ENCODE measurements at regions not wholly inside any gene's neighbourhood (a gene's known extent, or its start where the extent isn't known, plus 50 kb on each side); places are given as distances from the start of the nearest gene placed in this dataset.
A peak's percentile ranks its signal among the peaks of the same experiment; 100 is the strongest.

- POLR2A ChIA-PET = no interaction called here
- no peak overlapping the region for H3K4me3 ChIP-seq (ENCODE audit: low read depth, low read length)
- H3K4me1 ChIP-seq = peaks cover 46% of the 10 kb centered on the region
- H3K9me3 Mint-ChIP-seq (ENCODE audit: unreplicated experiment) = no peaks in the 10 kb centered on the region
- no peaks in the 10 kb centered on the region for H3K27me3 Mint-ChIP-seq (ENCODE audit: insufficient read depth, unreplicated experiment)
- CTCF ChIA-PET = interaction anchor here (4.4 kb wide), 1 partner anchor 62 kb away, joined by 30 read pairs; the partner anchor contains the start of gene RASGRP1
- BruUV-seq (replicated peaks) = no TSS peak
- no peak for DNase-seq
- peak overlapping the region; percentile 54 for H3K27ac Mint-ChIP-seq (ENCODE audit: unreplicated experiment)
- H3K36me3 Mint-ChIP-seq (ENCODE audit: insufficient read depth, unreplicated experiment) = no peaks in the 10 kb centered on the region
- H3K9me3 ChIP-seq = no peaks in the 10 kb centered on the region
- H3K4me1 Mint-ChIP-seq (ENCODE audit: low read depth, unreplicated experiment) = peaks cover 27% of the 10 kb centered on the region
- H3K27me3 ChIP-seq (replicated peaks; ENCODE audit: control insufficient read depth, insufficient read depth, low read length) = no peaks in the 10 kb centered on the region
- intact Hi-C loops (cut with micrococcal nuclease; ENCODE audit: unreplicated experiment) = no loop called here
- no peak for TF ChIP-seq CTCF (IDR thresholded peaks at IDR 0.05; ENCODE audit: insufficient read depth in 1 of 2, low read depth in 1 of 2, low read length in 1 of 2, severe bottlenecking in 1 of 2, unreplicated experiment in 1 of 2)
- no peaks in the 10 kb centered on the region for H3K36me3 ChIP-seq (ENCODE audit: control insufficient read depth, insufficient read depth, low read length)
- H3K4me3 Mint-ChIP-seq (ENCODE audit: unreplicated experiment) = no peak overlapping the region
Measured at GRCh38 chr15:38625886-38626285, 61.3 kb upstream of the RASGRP1 start.

GRCh38 chr15:38626443-38627050 is 61.9 kb upstream of the RASGRP1 start:
- CTCF ChIA-PET = interaction anchor here (4.4 kb wide), 1 partner anchor 63 kb away, joined by 30 read pairs; the partner anchor contains the start of gene RASGRP1
- intact Hi-C loops (cut with micrococcal nuclease; ENCODE audit: unreplicated experiment) = no loop called here
- Mint-ChIP-seq H3K27me3 (ENCODE audit: insufficient read depth, unreplicated experiment) (no peaks in the 10 kb centered on the region), H3K9me3 (ENCODE audit: unreplicated experiment) (no peaks in the 10 kb centered on the region), H3K4me3 (ENCODE audit: unreplicated experiment) (no peak overlapping the region), H3K36me3 (ENCODE audit: insufficient read depth, unreplicated experiment) (no peaks in the 10 kb centered on the region), H3K4me1 (ENCODE audit: low read depth, unreplicated experiment) (peaks cover 24% of the 10 kb centered on the region), H3K27ac (ENCODE audit: unreplicated experiment) (no peak overlapping the region)
- Histone ChIP-seq H3K27me3 (replicated peaks; ENCODE audit: control insufficient read depth, insufficient read depth, low read length) (no peaks in the 10 kb centered on the region), H3K9me3 (no peaks in the 10 kb centered on the region), H3K4me1 (peaks cover 40% of the 10 kb centered on the region), H3K4me3 (ENCODE audit: low read depth, low read length) (no peak overlapping the region), H3K36me3 (ENCODE audit: control insufficient read depth, insufficient read depth, low read length) (no peaks in the 10 kb centered on the region)
- no TSS peak for BruUV-seq (replicated peaks)
- TF ChIP-seq CTCF (IDR thresholded peaks at IDR 0.05; ENCODE audit: insufficient read depth in 1 of 2, low read depth in 1 of 2, low read length in 1 of 2, severe bottlenecking in 1 of 2, unreplicated experiment in 1 of 2) = no peak
- no peak for DNase-seq
- POLR2A ChIA-PET = no interaction called here

GRCh38 chr15:38627689-38628277 is 63.2 kb upstream of the RASGRP1 start:
- no peaks in the 10 kb centered on the region for H3K36me3 ChIP-seq (ENCODE audit: control insufficient read depth, insufficient read depth, low read length)
- H3K9me3 ChIP-seq = no peaks in the 10 kb centered on the region
- Mint-ChIP-seq H3K4me3 (ENCODE audit: unreplicated experiment) (no peak overlapping the region), H3K27me3 (ENCODE audit: insufficient read depth, unreplicated experiment) (no peaks in the 10 kb centered on the region), H3K4me1 (ENCODE audit: low read depth, unreplicated experiment) (peaks cover 24% of the 10 kb centered on the region), H3K9me3 (ENCODE audit: unreplicated experiment) (no peaks in the 10 kb centered on the region), H3K36me3 (ENCODE audit: insufficient read depth, unreplicated experiment) (no peaks in the 10 kb centered on the region), H3K27ac (ENCODE audit: unreplicated experiment) (no peak overlapping the region)
- POLR2A ChIA-PET = no interaction called here
- intact Hi-C loops (cut with micrococcal nuclease; ENCODE audit: unreplicated experiment) = loop anchor here (2.0 kb wide), 1 partner anchor 65 kb away; no protein-coding TSS in a partner anchor
- TF ChIP-seq CTCF (IDR thresholded peaks at IDR 0.05; ENCODE audit: insufficient read depth in 1 of 2, low read depth in 1 of 2, low read length in 1 of 2, severe bottlenecking in 1 of 2, unreplicated experiment in 1 of 2) = peak in 1 of 2 experiments; percentile 2
- CTCF ChIA-PET = interaction anchor here (0.5 to 4.4 kb wide), 2 partner anchors 64 to 171 kb away, joined by 4 to 30 read pairs; partner anchors contain the start of gene RASGRP1
- H3K4me3 ChIP-seq (ENCODE audit: low read depth, low read length) = no peak overlapping the region
- H3K27me3 ChIP-seq (replicated peaks; ENCODE audit: control insufficient read depth, insufficient read depth, low read length) = no peaks in the 10 kb centered on the region
- DNase-seq = no peak
- peaks cover 40% of the 10 kb centered on the region for H3K4me1 ChIP-seq
- no TSS peak for BruUV-seq (replicated peaks)

All from Caco-2 (cell line).